ENCODE measurements at regions not wholly inside any gene's neighbourhood (a gene's known extent, or its start where the extent isn't known, plus 50 kb on each side); places are given as distances from the start of the nearest gene placed in this dataset.
"Not testable (repeated sequence)": the region's sequence is repeated elsewhere in the genome, so short reads cannot be mapped to it uniquely, and the experiment has no call there.

DNA sequence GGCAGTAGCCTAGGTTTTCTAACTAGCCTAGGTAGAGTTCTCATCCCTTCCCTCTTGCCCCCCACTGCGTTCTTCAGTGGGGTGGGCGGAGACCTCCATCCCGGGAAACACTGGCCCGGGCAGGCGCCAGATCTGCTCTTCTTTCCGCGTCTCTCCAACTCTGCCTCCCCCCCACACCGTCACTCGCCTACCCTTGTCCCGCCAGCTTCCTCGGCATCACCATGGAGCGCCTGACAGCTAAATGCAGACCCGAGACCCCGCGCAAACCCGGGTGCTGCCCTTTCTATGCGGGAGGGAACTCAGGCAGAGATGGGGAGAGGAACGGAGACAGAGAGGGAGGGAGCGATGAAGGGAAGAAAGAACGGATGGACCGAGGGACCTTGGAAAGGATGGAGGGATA is 1494.8 kb upstream of the DEFB115 start:
- Mint-ChIP-seq H3K4me3 (ENCODE audit: unreplicated experiment) (no peak overlapping the region), H3K27ac (ENCODE audit: unreplicated experiment) (no peak overlapping the region), H3K27me3 (ENCODE audit: unreplicated experiment) (no peaks in the 10 kb centered on the region), H3K9me3 (ENCODE audit: unreplicated experiment) (peaks cover 30% of the 10 kb centered on the region), H3K4me1 (ENCODE audit: unreplicated experiment) (no peaks in the 10 kb centered on the region), H3K36me3 (ENCODE audit: unreplicated experiment) (no peaks in the 10 kb centered on the region)
- TF ChIP-seq, protein P1, sequence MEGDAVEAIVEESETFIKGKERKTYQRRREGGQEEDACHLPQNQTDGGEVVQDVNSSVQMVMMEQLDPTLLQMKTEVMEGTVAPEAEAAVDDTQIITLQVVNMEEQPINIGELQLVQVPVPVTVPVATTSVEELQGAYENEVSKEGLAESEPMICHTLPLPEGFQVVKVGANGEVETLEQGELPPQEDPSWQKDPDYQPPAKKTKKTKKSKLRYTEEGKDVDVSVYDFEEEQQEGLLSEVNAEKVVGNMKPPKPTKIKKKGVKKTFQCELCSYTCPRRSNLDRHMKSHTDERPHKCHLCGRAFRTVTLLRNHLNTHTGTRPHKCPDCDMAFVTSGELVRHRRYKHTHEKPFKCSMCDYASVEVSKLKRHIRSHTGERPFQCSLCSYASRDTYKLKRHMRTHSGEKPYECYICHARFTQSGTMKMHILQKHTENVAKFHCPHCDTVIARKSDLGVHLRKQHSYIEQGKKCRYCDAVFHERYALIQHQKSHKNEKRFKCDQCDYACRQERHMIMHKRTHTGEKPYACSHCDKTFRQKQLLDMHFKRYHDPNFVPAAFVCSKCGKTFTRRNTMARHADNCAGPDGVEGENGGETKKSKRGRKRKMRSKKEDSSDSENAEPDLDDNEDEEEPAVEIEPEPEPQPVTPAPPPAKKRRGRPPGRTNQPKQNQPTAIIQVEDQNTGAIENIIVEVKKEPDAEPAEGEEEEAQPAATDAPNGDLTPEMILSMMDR (IDR thresholded peaks at IDR 0.05), result no peak
- DNase-seq (ENCODE audit: extremely low spot score, unreplicated experiment), result no peak

DNA sequence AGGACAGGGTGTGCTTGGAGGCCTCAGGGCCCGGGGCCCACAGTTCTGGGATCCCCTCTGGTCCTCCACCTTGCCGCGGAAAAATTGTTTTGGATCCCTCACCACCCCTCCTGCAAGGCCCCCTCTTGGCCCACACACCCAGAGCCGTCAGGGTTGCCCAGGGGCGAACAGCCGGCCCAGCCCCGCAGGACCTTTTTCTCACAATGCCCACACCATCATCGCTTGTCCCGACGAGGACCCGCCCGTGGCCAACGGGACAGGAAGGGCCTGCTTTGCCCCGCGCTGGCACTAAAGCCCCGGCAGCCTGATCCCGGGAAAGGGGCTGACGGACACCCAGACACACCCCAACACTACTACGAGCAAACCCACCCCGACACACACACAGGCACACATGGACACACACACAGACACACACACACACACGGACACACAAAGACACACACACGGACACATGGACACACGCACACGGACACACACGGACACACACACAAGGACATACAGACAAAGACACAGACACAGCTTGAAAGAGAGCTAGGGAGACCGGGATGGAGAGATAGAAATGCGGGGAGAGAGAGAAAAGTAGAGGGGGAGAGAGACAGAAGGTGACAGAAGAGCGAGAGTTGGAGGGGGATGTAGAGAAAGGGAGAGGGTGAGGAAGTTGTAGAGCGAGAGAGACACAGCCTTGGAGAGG is 1493.5 kb upstream of the DEFB115 start:
- Mint-ChIP-seq H3K27ac (ENCODE audit: unreplicated experiment) (no peak overlapping the region), H3K9me3 (ENCODE audit: unreplicated experiment) (peaks cover 25% of the 10 kb centered on the region), H3K27me3 (ENCODE audit: unreplicated experiment) (no peaks in the 10 kb centered on the region), H3K4me1 (ENCODE audit: unreplicated experiment) (no peaks in the 10 kb centered on the region), H3K4me3 (ENCODE audit: unreplicated experiment) (no peak overlapping the region), H3K36me3 (ENCODE audit: unreplicated experiment) (no peaks in the 10 kb centered on the region)
- TF ChIP-seq, protein P1 (IDR thresholded peaks at IDR 0.05), result no peak
- DNase-seq (ENCODE audit: extremely low spot score, unreplicated experiment), result no peak

DNA sequence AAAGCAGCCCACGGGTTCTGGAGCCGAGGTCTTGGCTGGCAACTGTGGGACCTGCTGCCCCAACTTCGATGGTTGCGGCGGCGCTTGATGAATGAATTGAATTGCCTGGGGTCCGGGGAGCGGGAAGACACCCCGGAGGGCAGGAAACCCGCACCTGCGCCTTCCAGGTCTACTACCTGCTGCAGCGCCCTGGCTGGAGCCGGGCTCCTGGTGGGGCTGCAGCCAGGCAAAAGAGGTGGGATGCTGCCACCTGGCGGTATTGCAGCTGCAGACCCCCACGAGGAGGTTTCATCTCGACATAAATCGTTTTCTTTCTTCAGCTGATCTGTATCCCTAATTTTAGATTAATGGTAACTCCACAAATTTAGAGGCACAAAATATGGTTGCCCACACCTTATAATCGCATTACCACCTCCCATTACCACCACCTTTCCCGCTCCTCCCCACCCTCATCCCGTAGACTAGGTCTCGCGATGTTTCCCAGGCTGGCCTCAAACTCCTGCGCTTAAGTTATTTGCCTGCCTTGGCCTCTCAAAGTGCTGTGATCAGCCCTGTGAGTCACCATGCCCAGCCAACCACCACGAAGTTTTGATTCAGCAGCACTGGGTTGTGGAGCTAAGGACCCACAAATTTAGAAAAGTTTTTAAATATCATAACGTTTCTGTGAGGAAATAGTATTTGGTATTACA is 1492.4 kb upstream of the DEFB115 start:
- H3K36me3 Mint-ChIP-seq (ENCODE audit: unreplicated experiment); H3K4me3 Mint-ChIP-seq (ENCODE audit: unreplicated experiment); H3K4me1 Mint-ChIP-seq (ENCODE audit: unreplicated experiment); DNase-seq (ENCODE audit: extremely low spot score, unreplicated experiment); H3K27me3 Mint-ChIP-seq (ENCODE audit: unreplicated experiment); H3K27ac Mint-ChIP-seq (ENCODE audit: unreplicated experiment): not testable (repeated sequence)
- peaks cover 23% of the 10 kb centered on the region for H3K9me3 Mint-ChIP-seq (ENCODE audit: unreplicated experiment)

DNA sequence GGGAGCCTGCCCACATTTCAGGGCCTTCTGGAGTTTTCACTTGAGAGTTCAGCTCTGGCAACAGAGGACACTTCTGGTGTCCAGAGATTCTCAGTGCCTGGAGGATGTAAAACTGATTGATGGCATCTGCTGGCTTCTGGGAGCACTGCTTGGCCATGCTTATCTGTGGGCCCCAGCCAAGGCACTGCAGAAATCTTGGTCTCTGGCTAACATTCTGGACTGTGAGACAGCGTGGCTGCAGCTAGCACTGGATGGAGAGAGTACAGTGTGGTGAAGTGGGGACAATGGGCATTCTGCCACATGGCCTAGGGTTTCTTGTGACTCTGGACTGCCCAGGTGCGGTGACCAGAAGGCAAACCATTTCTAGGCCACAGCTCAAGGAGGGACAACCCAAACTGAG is 1479.4 kb upstream of the DEFB115 start:
- H3K27me3 Mint-ChIP-seq (ENCODE audit: unreplicated experiment); H3K27ac Mint-ChIP-seq (ENCODE audit: unreplicated experiment); H3K36me3 Mint-ChIP-seq (ENCODE audit: unreplicated experiment); H3K4me3 Mint-ChIP-seq (ENCODE audit: unreplicated experiment); H3K4me1 Mint-ChIP-seq (ENCODE audit: unreplicated experiment); DNase-seq (ENCODE audit: extremely low spot score, unreplicated experiment): not testable (repeated sequence)
- peaks cover 20% of the 10 kb centered on the region for H3K9me3 Mint-ChIP-seq (ENCODE audit: unreplicated experiment)

DNA sequence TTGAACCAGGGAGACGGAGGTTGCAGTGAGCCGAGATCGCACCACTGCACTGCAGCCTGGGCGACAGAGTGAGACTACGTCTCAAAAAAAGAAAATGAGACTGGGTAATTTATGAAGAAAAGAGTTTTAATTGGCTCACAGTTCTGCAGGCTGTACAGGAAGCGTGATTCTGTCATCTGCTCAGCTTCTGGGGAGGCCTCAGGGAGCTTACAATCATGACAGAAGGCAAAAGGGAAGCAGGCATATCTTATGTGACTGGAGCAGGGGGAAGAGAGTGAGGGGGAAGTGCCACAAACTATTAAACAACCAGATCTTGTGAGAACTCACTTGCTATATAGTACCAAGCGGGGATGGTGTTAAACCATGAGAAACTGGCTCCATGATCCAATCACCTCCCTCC is 1476.2 kb upstream of the DEFB115 start:
- DNase-seq (ENCODE audit: extremely low spot score, unreplicated experiment); H3K36me3 Mint-ChIP-seq (ENCODE audit: unreplicated experiment); H3K4me1 Mint-ChIP-seq (ENCODE audit: unreplicated experiment); H3K4me3 Mint-ChIP-seq (ENCODE audit: unreplicated experiment); H3K27ac Mint-ChIP-seq (ENCODE audit: unreplicated experiment); H3K27me3 Mint-ChIP-seq (ENCODE audit: unreplicated experiment): not testable (repeated sequence)
- peaks cover 43% of the 10 kb centered on the region for H3K9me3 Mint-ChIP-seq (ENCODE audit: unreplicated experiment)

DNA sequence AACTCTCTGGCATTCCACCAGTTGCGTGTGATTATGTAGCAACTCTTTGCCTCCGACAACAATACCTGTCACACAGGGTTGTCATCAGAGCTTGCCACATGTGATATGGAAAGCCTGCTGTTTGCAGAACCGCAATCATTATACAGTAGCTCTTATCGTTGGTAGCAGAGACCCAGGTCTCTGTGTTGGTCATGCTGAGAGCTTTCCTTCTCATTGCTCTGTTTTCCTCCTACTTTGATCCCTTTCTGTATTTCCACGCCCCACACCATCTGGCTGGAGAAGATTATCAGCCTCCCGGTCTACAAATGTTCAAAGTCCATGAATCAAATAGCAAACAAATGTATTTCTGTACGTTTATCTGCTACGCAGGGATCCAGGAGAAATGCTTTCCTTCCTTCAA is 1475.6 kb upstream of the DEFB115 start:
- DNase-seq (ENCODE audit: extremely low spot score, unreplicated experiment); H3K27me3 Mint-ChIP-seq (ENCODE audit: unreplicated experiment); H3K4me1 Mint-ChIP-seq (ENCODE audit: unreplicated experiment); H3K36me3 Mint-ChIP-seq (ENCODE audit: unreplicated experiment); H3K27ac Mint-ChIP-seq (ENCODE audit: unreplicated experiment); H3K4me3 Mint-ChIP-seq (ENCODE audit: unreplicated experiment): not testable (repeated sequence)
- peaks cover 42% of the 10 kb centered on the region for H3K9me3 Mint-ChIP-seq (ENCODE audit: unreplicated experiment)

DNA sequence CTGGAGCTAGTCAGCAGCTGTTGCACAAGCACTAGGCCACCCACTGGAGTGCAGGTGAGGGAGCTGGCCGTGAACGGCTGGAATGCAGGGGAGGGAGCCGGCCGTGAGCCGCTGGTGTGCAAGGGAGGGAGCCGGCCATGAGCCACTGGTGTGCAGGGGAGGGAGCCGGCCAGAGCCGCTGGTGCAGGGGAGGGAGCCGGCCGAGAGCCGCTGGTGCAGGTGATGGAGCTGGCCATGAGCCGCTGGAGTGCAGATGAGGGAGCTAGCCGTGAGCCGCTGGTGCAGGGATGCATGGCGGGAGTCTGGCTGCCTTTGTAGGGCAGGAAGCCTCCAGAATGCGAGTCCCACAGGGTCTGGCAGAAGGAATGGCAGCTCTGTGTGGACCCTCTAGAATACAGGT is 1470.0 kb upstream of the DEFB115 start:
- H3K4me1 Mint-ChIP-seq (ENCODE audit: unreplicated experiment); H3K36me3 Mint-ChIP-seq (ENCODE audit: unreplicated experiment); DNase-seq (ENCODE audit: extremely low spot score, unreplicated experiment); H3K4me3 Mint-ChIP-seq (ENCODE audit: unreplicated experiment); H3K27me3 Mint-ChIP-seq (ENCODE audit: unreplicated experiment); H3K27ac Mint-ChIP-seq (ENCODE audit: unreplicated experiment): not testable (repeated sequence)
- peaks cover 57% of the 10 kb centered on the region for H3K9me3 Mint-ChIP-seq (ENCODE audit: unreplicated experiment)
